Neural crest cell (in vitro differentiated cells): ENCODE measurements at regions not wholly inside any gene's neighbourhood (a gene's known extent, or its start where the extent isn't known, plus 50 kb on each side); places are given as distances from the start of the nearest gene placed in this dataset.

ENCODE experiments used
- DNase-seq: peaks from one replicate; pipeline ENCODE4 v3.0.0; 2021; ENCODE audit warnings: low read depth, mixed read lengths, low spot score
- H3K27ac Mint-ChIP-seq: one replicate; pipeline ENCODE4 v1.8.0; 2021; ENCODE audit warnings: mild to moderate bottlenecking, mixed read lengths; ENCODE audit not compliant: unreplicated experiment
- H3K27me3 Mint-ChIP-seq: 2 replicates; pipeline ENCODE4 v1.8.0; 2021; ENCODE audit warnings: low read depth, mild to moderate bottlenecking, mixed read lengths
- H3K36me3 Mint-ChIP-seq: 2 replicates; pipeline ENCODE4 v1.8.0; 2021; ENCODE audit warnings: low read depth, mild to moderate bottlenecking, mixed read lengths
- H3K4me1 Mint-ChIP-seq: 2 replicates; pipeline ENCODE4 v1.8.0; 2021; ENCODE audit warnings: mixed read lengths
- H3K4me3 Mint-ChIP-seq: one replicate; pipeline ENCODE4 v1.8.0; 2021; ENCODE audit warnings: mild to moderate bottlenecking, mixed read lengths
- H3K9me3 Mint-ChIP-seq: 2 replicates; pipeline ENCODE4 v1.8.0; 2021; ENCODE audit warnings: mixed read lengths
- CTCF ChIP-seq: fragments of 200-600 bp; sonication (generic); conservative IDR thresholded peaks from 2 replicates; pipeline ENCODE4 v1.5.0; 2021; ENCODE audit warnings: antibody characterized with exemption, mild to moderate bottlenecking

GRCh38 chr4:3833326-3833989 lies 67.3 kb downstream of the ADRA2C start:
- Mint-ChIP-seq H3K4me3 (no peak overlapping the region), H3K27me3 (peaks cover 72% of the 10 kb centered on the region), H3K36me3 (no peaks in the 10 kb centered on the region), H3K4me1 (peaks cover 29% of the 10 kb centered on the region), H3K27ac (no peak overlapping the region), H3K9me3 (no peaks in the 10 kb centered on the region)
- no peak for TF ChIP-seq CTCF
- no peak for DNase-seq

GRCh38 chr4:3834186-3834662 lies 68.0 kb downstream of the ADRA2C start:
- no peaks in the 10 kb centered on the region for H3K9me3 Mint-ChIP-seq
- peaks cover 70% of the 10 kb centered on the region for H3K27me3 Mint-ChIP-seq
- TF ChIP-seq CTCF, result no peak
- peaks cover 29% of the 10 kb centered on the region for H3K4me1 Mint-ChIP-seq
- no peak overlapping the region for H3K27ac Mint-ChIP-seq
- no peak overlapping the region for H3K4me3 Mint-ChIP-seq
- DNase-seq, result no peak
- H3K36me3 Mint-ChIP-seq, result no peaks in the 10 kb centered on the region

GRCh38 chr4:3834663-3835521 lies 68.7 kb downstream of the ADRA2C start:
- H3K4me1 Mint-ChIP-seq, result peaks cover 25% of the 10 kb centered on the region
- peaks cover 76% of the 10 kb centered on the region for H3K27me3 Mint-ChIP-seq
- H3K27ac Mint-ChIP-seq, result no peak overlapping the region
- no peak for DNase-seq
- H3K4me3 Mint-ChIP-seq, result no peak overlapping the region
- TF ChIP-seq CTCF, result no peak
- H3K36me3 Mint-ChIP-seq, result no peaks in the 10 kb centered on the region
- H3K9me3 Mint-ChIP-seq, result no peaks in the 10 kb centered on the region

GRCh38 chr4:3835527-3836405 lies 69.6 kb downstream of the ADRA2C start:
- H3K4me3 Mint-ChIP-seq, result no peak overlapping the region
- no peak for TF ChIP-seq CTCF

GRCh38 chr4:3836406-3836755 lies 70.2 kb downstream of the ADRA2C start:
- no peak for TF ChIP-seq CTCF
- no peak for DNase-seq
- H3K4me3 Mint-ChIP-seq, result no peak overlapping the region
- no peaks in the 10 kb centered on the region for H3K36me3 Mint-ChIP-seq
- H3K9me3 Mint-ChIP-seq, result no peaks in the 10 kb centered on the region
- peaks cover 79% of the 10 kb centered on the region for H3K27me3 Mint-ChIP-seq
- H3K27ac Mint-ChIP-seq, result no peak overlapping the region
- H3K4me1 Mint-ChIP-seq, result peaks cover 16% of the 10 kb centered on the region

More at GRCh38 chr4:3835527-3836405, 69.6 kb downstream of the ADRA2C start:
- DNase-seq, result no peak
- Mint-ChIP-seq H3K9me3 (no peaks in the 10 kb centered on the region), H3K27me3 (peaks cover 74% of the 10 kb centered on the region), H3K36me3 (no peaks in the 10 kb centered on the region), H3K27ac (no peak overlapping the region), H3K4me1 (peaks cover 16% of the 10 kb centered on the region)
